Activated CD4-positive, alpha-beta T cell treated with anti-CD3 and anti-CD28 coated beads, Interleukin-2, amount 10 ng/mL, durations not matched to agents 7 days and 5 days (primary cell): ENCODE measurements at regions not wholly inside any gene's neighbourhood (a gene's known extent, or its start where the extent isn't known, plus 50 kb on each side); places are given as distances from the start of the nearest gene placed in this dataset.
"Not testable (repeated sequence)": the region's sequence is repeated elsewhere in the genome, so short reads cannot be mapped to it uniquely, and the experiment has no call there.

Source experiments
- CTCF ChIA-PET: fragments of 350-600 bp; sonication (Branson Sonifier 250); formaldehyde crosslinking; loops from one replicate; lab custom pipeline; 2021; ENCODE audit warnings: antibody characterized with exemption; lab: Charles Lee
- POLR2A ChIA-PET: fragments of 350-600 bp; sonication (Branson Sonifier 250); formaldehyde crosslinking; loops from one replicate; lab custom pipeline; 2021; ENCODE audit warnings: antibody characterized with exemption; lab: Charles Lee
- DNase-seq: peaks from one replicate; pipeline ENCODE4 v3.0.0-alpha.2; 2020
- H3K27ac Mint-ChIP-seq: one replicate; pipeline ENCODE4 v1.8.0; 2021; ENCODE audit warnings: mild to moderate bottlenecking, moderate library complexity, mixed read lengths
- H3K27me3 Mint-ChIP-seq: one replicate; pipeline ENCODE4 v1.8.0; 2021; ENCODE audit warnings: mixed read lengths
- H3K36me3 Mint-ChIP-seq: one replicate; pipeline ENCODE4 v1.8.0; 2021; ENCODE audit warnings: low read depth, mixed read lengths
- H3K4me1 Mint-ChIP-seq: one replicate; pipeline ENCODE4 v1.8.0; 2021; ENCODE audit warnings: mixed read lengths
- H3K4me3 Mint-ChIP-seq: one replicate; pipeline ENCODE4 v1.8.0; 2021; ENCODE audit warnings: mild to moderate bottlenecking, moderate library complexity, mixed read lengths
- H3K9me3 Mint-ChIP-seq: one replicate; pipeline ENCODE4 v1.8.0; 2021; ENCODE audit warnings: mixed read lengths

GRCh38 chrX:13194291-13195103 lies 125.4 kb downstream of the ATXN3L start:
- Mint-ChIP-seq H3K27me3 (no peaks in the 10 kb centered on the region), H3K4me3 (no peak overlapping the region), H3K9me3 (no peaks in the 10 kb centered on the region), H3K27ac (no peak overlapping the region), H3K4me1 (no peaks in the 10 kb centered on the region), H3K36me3 (no peaks in the 10 kb centered on the region)
- POLR2A ChIA-PET: no interaction called here
- CTCF ChIA-PET: interaction anchor here (0.8 to 1.2 kb wide), 3 partner anchors 12 to 244 kb away, joined by 3 read pairs; no protein-coding TSS in a partner anchor
- no peak for DNase-seq

DNA sequence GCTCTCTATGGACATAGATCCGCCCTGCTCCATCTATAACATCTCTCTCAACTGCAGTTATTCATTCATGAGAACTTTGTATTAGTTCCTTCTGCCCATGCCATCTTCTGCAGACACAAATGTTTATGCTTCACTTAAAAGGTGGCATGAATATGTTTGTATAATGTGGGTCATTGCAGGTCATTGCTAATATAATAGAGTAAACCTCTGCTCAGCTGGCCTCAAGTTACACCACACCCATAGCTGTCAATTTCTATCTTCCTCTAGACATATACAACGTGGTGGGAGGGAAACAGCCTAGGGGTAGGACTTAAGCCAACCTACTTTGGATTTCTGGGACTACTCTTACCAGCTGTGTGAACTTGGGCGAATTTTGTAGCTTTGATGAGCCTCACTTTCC lies 129.8 kb downstream of the ATXN3L start:
- Mint-ChIP-seq H3K36me3 (no peaks in the 10 kb centered on the region), H3K9me3 (no peaks in the 10 kb centered on the region), H3K27ac (no peak overlapping the region), H3K27me3 (no peaks in the 10 kb centered on the region), H3K4me3 (no peak overlapping the region), H3K4me1 (no peaks in the 10 kb centered on the region)
- DNase-seq: no peak
- POLR2A ChIA-PET: no interaction called here
- CTCF ChIA-PET: no interaction called here

DNA sequence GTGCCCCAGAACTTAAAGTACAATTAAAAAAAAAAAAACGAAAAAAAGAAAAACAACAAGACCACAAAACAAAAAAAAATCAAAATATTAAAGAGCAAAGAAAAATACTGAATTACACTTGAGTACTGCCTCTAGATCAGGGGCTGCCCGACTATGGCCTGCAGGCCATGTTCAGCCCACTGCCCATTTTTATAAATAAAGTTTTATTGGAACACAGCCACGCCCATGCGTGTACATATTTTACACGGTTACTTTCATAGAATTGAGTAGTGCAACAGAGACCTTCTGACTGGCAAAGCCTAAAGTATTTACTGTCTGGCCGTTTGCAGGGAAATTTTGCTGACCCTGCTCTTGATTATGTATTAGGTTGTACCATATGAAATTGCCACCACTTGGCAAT lies 130.5 kb downstream of the ATXN3L start:
- Mint-ChIP-seq H3K9me3 (no peaks in the 10 kb centered on the region), H3K4me3 (no peak overlapping the region), H3K27me3 (no peaks in the 10 kb centered on the region), H3K27ac (no peak overlapping the region), H3K36me3 (no peaks in the 10 kb centered on the region), H3K4me1 (no peaks in the 10 kb centered on the region)
- POLR2A ChIA-PET: no interaction called here
- CTCF ChIA-PET: no interaction called here
- no peak for DNase-seq

GRCh38 chrX:13188731-13189309 lies 131.0 kb downstream of the ATXN3L start:
- DNase-seq: no peak
- ChIA-PET POLR2A (no interaction called here), CTCF (interaction anchor here (0.7 to 1.0 kb wide), 2 partner anchors 88 to 242 kb away, joined by 3 read pairs; no protein-coding TSS in a partner anchor)
- H3K4me1 Mint-ChIP-seq: no peaks in the 10 kb centered on the region
- no peaks in the 10 kb centered on the region for H3K36me3 Mint-ChIP-seq
- H3K4me3 Mint-ChIP-seq: no peak overlapping the region
- H3K27ac Mint-ChIP-seq: no peak overlapping the region
- H3K27me3 Mint-ChIP-seq: no peaks in the 10 kb centered on the region
- no peaks in the 10 kb centered on the region for H3K9me3 Mint-ChIP-seq

GRCh38 chrX:13186643-13187042 lies 133.2 kb downstream of the ATXN3L start:
- CTCF ChIA-PET: interaction anchor here (0.9 kb wide), 1 partner anchor 20 kb away, joined by 3 read pairs; no protein-coding TSS in a partner anchor
- H3K4me3 Mint-ChIP-seq, H3K36me3 Mint-ChIP-seq, DNase-seq, H3K9me3 Mint-ChIP-seq, H3K4me1 Mint-ChIP-seq, POLR2A ChIA-PET, H3K27ac Mint-ChIP-seq, H3K27me3 Mint-ChIP-seq: not testable (repeated sequence)

- DNase-seq: no peak
- H3K9me3 Mint-ChIP-seq: peaks cover 5% of the 10 kb centered on the region
- peaks cover 11% of the 10 kb centered on the region for H3K4me1 Mint-ChIP-seq
- H3K4me3 Mint-ChIP-seq: no peak overlapping the region
- no peak overlapping the region for H3K27ac Mint-ChIP-seq
- POLR2A ChIA-PET: no interaction called here
- H3K27me3 Mint-ChIP-seq: no peaks in the 10 kb centered on the region
- CTCF ChIA-PET: interaction anchor here (0.9 kb wide), 1 partner anchor 28 kb away, joined by 3 read pairs; no protein-coding TSS in a partner anchor
- H3K36me3 Mint-ChIP-seq: no peaks in the 10 kb centered on the region
Measured at GRCh38 chrX:13180807-13181206, 136.4 kb upstream of the FAM9C start.

DNA sequence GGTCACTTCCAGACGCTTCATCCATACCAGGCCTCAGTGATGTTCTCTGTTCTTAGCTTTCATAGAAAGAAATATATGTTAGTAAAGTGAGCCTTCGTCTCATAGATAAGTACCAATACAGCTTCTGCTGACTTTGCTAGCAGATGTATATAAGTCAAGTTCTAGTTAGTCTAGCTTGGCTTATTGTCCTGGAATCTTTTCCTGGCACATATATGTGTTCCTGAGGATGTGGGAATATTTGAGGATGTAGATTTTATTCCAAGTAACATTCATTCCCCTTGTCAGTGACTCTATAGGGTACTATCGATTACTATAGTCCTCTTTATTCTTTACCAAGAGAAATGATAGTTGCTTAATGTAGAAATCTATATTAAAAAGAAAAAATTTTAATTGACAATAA lies 135.2 kb upstream of the FAM9C start:
- Mint-ChIP-seq H3K27me3 (no peaks in the 10 kb centered on the region), H3K9me3 (peaks cover 5% of the 10 kb centered on the region), H3K27ac (no peak overlapping the region), H3K4me3 (no peak overlapping the region), H3K36me3 (no peaks in the 10 kb centered on the region), H3K4me1 (peaks cover 11% of the 10 kb centered on the region)
- ChIA-PET POLR2A (no interaction called here), CTCF (no interaction called here)
- DNase-seq: no peak

DNA sequence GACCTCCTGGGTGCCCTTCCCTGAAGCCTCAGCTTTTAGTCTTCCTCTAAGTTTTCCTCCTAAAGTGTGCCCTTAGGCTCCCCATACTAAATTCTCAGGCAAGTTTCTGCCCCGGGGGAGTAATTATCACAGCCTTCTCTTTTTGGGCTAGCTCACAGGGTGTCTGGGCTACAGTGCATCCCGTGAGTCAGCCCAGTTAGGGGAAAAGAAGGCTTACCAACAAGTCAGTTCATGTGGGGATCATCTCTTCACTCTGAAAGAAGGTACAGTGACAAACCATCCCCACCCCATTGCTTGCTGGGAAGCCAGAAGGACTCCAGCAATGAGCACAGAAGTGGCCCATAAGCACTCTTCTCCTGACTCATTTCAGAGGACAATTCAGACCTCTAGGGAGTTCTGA lies 134.7 kb upstream of the FAM9C start:
- H3K36me3 Mint-ChIP-seq: no peaks in the 10 kb centered on the region
- peaks cover 11% of the 10 kb centered on the region for H3K4me1 Mint-ChIP-seq
- ChIA-PET POLR2A (no interaction called here), CTCF (no interaction called here)
- no peak overlapping the region for H3K4me3 Mint-ChIP-seq
- no peak overlapping the region for H3K27ac Mint-ChIP-seq
- H3K9me3 Mint-ChIP-seq: peaks cover 5% of the 10 kb centered on the region
- no peaks in the 10 kb centered on the region for H3K27me3 Mint-ChIP-seq
- DNase-seq: no peak

GRCh38 chrX:13177921-13178566 lies 133.6 kb upstream of the FAM9C start:
- no peak overlapping the region for H3K27ac Mint-ChIP-seq
- POLR2A ChIA-PET: no interaction called here

GRCh38 chrX:13175056-13175455 lies 130.6 kb upstream of the FAM9C start:
- peaks cover 11% of the 10 kb centered on the region for H3K4me1 Mint-ChIP-seq
- no peak overlapping the region for H3K4me3 Mint-ChIP-seq
- ChIA-PET POLR2A (no interaction called here), CTCF (interaction anchor here (1.6 to 2.4 kb wide), 2 partner anchors 27 to 229 kb away, joined by 4 to 6 read pairs; no protein-coding TSS in a partner anchor)
- H3K9me3 Mint-ChIP-seq: peaks cover 1% of the 10 kb centered on the region
- no peak for DNase-seq
- no peaks in the 10 kb centered on the region for H3K36me3 Mint-ChIP-seq
- no peaks in the 10 kb centered on the region for H3K27me3 Mint-ChIP-seq
- no peak overlapping the region for H3K27ac Mint-ChIP-seq

More at GRCh38 chrX:13177921-13178566, 133.6 kb upstream of the FAM9C start:
- Mint-ChIP-seq H3K27me3 (no peaks in the 10 kb centered on the region), H3K4me1 (peaks cover 11% of the 10 kb centered on the region), H3K4me3 (no peak overlapping the region), H3K36me3 (no peaks in the 10 kb centered on the region), H3K9me3 (peaks cover 5% of the 10 kb centered on the region)
- CTCF ChIA-PET: interaction anchor here (1.0 kb wide), 1 partner anchor 231 kb away, joined by 3 read pairs; no protein-coding TSS in a partner anchor
- peak; percentile 7 for DNase-seq

DNA sequence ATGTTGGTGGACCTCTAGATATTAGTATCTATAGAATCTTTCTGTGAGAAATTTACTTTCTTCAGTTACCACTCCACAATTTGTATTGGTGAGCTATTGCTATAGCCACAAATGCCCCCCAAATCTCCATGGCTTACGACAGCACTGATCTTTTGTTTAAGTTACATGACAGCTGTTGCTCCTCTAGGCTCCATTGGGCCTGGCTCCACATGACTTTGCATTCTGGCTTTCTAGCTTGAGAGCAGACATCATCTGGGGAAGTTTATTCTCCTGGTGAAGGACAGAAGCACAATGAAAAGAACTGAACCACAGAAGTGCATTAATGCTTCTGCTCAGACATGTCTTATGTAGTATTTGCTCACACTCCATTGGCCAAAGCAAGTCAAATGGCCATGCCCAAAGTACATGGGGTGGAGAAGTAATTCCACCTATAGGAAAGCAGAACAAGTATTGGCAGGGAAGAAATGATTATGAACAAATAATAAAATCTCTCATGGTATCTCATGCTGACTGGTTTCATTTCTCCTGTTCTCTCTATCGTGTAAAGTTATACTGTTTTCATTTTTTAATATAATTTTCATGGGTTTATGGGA lies 126.6 kb upstream of the FAM9C start:
- Mint-ChIP-seq H3K27me3 (no peaks in the 10 kb centered on the region), H3K36me3 (peaks cover 4% of the 10 kb centered on the region), H3K4me1 (peaks cover 16% of the 10 kb centered on the region), H3K9me3 (peaks cover 12% of the 10 kb centered on the region), H3K4me3 (no peak overlapping the region), H3K27ac (no peak overlapping the region)
- no peak for DNase-seq
- CTCF ChIA-PET: no interaction called here
- POLR2A ChIA-PET: no interaction called here

DNA sequence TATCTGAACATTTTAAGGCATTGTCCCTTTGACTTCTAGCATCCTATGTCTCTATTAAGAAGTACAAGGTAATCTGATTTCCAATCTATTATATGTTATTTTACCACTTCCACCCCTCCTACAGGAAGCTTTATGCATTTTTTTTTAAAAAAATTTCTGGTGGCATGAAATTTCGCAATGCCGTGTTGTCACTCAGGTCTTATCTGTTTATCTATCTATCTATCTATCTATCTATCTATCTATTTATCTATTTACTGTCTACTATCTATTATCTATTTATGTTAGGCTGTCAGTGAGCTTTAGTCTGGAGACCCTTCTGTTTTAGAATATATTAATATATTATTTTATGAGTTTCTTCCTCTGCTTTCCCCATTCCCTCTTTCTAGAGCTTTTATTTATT lies 125.3 kb upstream of the FAM9C start:
- Mint-ChIP-seq H3K27ac (no peak overlapping the region), H3K36me3 (peaks cover 4% of the 10 kb centered on the region), H3K27me3 (no peaks in the 10 kb centered on the region), H3K9me3 (peaks cover 12% of the 10 kb centered on the region), H3K4me1 (peaks cover 16% of the 10 kb centered on the region), H3K4me3 (no peak overlapping the region)
- POLR2A ChIA-PET: no interaction called here
- no peak for DNase-seq
- CTCF ChIA-PET: interaction anchor here (0.9 to 1.3 kb wide), 2 partner anchors 44 to 223 kb away, joined by 3 read pairs; no protein-coding TSS in a partner anchor
